Neural progenitor cell (in vitro differentiated cells): ENCODE measurements at regions not wholly inside any gene's neighbourhood (a gene's known extent, or its start where the extent isn't known, plus 50 kb on each side); places are given as distances from the start of the nearest gene placed in this dataset.

Experiments used
- CTCF ChIP-seq: fragments of 200-600 bp; sonication (generic); IDR thresholded peaks from 2 replicates; pipeline ENCODE4 v1.5.1; 2017; ENCODE audit warnings: antibody characterized with exemption, mild to moderate bottlenecking
- EZH2 ChIP-seq: fragments of 200-600 bp; sonication (generic); IDR thresholded peaks from 2 replicates; pipeline ENCODE4 v1.6.1; 2017; ENCODE audit warnings: antibody characterized with exemption, mild to moderate bottlenecking, moderate library complexity
- EZH2phosphoT487 ChIP-seq: fragments of 200-600 bp; sonication (generic); IDR thresholded peaks from 2 replicates; pipeline ENCODE4 v1.6.1; 2017; ENCODE audit warnings: antibody characterized with exemption

GRCh38 chrX:40949071-40949470, 136.2 kb upstream of the USP9X start:
- TF ChIP-seq CTCF (no peak), EZH2 (no peak), EZH2phosphoT487 (no peak)
